ENCODE measurements at regions not wholly inside any gene's neighbourhood (a gene's known extent, or its start where the extent isn't known, plus 50 kb on each side); places are given as distances from the start of the nearest gene placed in this dataset.

- no peak for TF ChIP-seq CTCF (IDR thresholded peaks at IDR 0.05)
- no peak for TF ChIP-seq POLR2A (IDR thresholded peaks at IDR 0.05)
- TF ChIP-seq POLR2AphosphoS5 (IDR thresholded peaks at IDR 0.05; ENCODE audit: insufficient read depth in 1 of 2, low read depth in 1 of 2): no peak
Measured at GRCh38 chr6:3538536-3538935, 81.7 kb upstream of the SLC22A23 start.
